Pulmonary artery endothelial cell (primary cell): ENCODE measurements at regions not wholly inside any gene's neighbourhood (a gene's known extent, or its start where the extent isn't known, plus 50 kb on each side); places are given as distances from the start of the nearest gene placed in this dataset.
"Not testable (repeated sequence)": the region's sequence is repeated elsewhere in the genome, so short reads cannot be mapped to it uniquely, and the experiment has no call there.

Source experiments
- DNase-seq: peaks from one replicate; pipeline ENCODE4 v3.0.0-alpha.2; 2011; ENCODE audit warnings: low read depth, low spot score

GRCh38 chr3:7999384-7999783 is 502.2 kb upstream of the LMCD1 start:
- no peak for DNase-seq

- DNase-seq: no peak
These were observed 500.3 kb upstream of the LMCD1 start for GRCh38 chr3:8001307-8001706.

DNA sequence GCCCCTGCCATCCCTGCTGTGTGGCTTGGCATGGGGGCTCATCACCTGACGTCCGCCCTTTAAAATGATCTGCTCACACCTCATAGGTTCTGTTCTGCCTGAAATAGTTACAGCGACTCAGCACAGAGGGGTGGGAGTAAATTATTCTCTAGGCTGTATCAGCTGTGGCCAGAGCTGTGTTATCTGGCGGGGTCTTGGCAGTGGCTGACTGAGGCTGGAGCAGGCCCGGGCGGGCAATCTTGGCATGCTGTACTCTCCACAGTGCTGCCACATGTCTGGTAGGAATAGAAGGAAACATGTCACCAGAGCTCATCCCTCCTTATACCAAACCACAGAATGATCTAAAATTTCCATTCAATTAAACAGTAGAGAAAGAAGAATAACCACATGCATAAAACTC is 499.9 kb upstream of the LMCD1 start:
- DNase-seq: no peak

- no peak for DNase-seq
These were observed 489.7 kb upstream of the LMCD1 start for GRCh38 chr3:8011902-8012301.

DNA sequence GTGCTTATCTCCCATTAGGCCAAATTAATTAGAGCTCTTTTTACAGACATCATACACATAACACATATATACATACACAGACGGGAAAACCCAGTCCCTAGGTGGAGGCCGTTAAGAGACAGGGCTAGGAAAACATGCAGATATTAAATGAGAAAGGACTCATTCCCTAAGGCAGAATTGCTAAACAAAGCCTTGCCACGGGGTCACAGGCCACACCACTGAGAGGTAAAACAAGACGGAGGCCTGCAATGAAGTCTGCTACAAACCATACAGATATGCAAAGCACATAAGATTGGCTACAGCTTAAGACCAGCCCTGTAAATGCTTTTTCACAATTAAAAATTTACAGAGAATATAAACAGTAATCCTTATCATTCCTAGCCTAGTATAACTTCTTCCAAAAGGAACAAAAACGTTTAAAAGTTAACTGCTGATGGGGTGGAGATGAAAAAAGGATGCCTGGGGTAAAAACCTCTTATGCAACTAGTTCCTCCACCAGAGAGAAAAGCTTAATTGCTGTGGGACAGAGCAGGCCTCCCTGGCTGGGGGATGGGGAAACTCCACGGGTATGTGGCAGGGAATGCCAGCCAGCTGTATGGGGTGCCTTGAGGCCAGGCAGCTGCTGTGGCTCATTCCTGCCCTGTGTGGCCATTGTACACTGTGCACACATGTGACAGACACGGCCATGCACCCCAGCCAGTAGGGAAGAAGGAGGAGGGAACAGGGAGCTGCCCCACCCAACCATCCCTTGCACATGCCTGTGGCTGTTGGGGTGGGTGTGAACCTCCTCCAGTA is 481.4 kb upstream of the LMCD1 start:
- no peak for DNase-seq

DNA sequence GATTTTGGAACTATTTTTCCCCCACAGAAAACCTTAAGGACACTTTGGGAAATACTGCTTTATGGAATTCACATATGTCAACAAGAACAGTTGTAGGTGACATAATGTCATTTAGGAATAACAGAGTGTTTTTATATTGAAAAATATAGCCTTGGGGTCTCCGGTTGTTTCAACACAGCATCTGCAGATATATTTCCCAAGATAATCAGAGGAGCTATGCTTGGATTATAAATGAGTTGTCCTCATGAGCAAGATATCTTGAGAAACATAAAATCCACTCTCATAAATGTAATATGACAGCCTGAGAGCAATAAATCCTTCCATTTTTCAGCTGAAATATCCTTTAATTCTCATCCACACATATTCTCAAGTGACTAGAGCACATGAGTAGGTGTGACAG is 473.7 kb upstream of the LMCD1 start:
- no peak for DNase-seq

DNA sequence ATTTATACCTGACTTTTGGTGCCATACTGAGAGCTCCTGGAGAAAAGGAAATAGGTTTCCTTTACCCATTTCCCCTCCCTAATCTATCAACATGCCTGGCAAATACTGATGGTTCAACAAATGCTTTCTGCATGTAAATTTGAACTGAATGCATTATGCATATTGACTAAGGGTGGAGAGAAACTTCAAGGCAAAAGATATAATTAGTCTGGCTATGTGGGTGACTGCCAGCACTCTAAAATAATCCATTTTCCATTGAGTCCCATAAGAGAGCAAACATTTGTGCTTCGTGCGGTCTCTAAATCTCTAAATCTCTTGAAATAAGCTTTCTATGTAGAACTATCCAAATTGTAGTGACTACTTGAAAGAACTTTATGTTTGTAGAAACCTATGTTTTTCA is 451.3 kb upstream of the LMCD1 start:
- no peak for DNase-seq

GRCh38 chr3:8052659-8053058 is 449.0 kb upstream of the LMCD1 start:
- DNase-seq: no peak

DNA sequence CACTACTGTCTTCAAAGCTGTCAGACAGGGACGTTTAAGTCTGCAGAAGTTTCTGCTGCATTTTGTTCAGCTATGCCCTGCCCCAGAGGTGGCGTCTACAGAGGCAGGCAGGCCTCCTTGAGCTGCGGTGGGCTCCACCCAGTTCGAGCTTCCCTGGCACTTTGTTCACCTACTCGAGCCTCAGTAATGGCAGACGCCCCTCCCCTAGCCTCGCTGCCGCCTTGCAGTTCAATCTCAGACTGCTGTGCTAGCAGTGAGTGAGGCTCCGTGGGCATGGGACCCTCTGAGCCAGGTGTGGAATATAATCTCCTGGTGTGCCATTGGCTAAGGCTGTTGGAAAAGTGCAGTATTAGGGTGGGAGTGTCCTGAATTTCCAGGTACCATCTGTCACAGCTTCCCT is 433.5 kb upstream of the LMCD1 start:
- not testable (repeated sequence) for DNase-seq

GRCh38 chr3:8069471-8069870 is 432.2 kb upstream of the LMCD1 start:
- no peak for DNase-seq

GRCh38 chr3:8070011-8070410 is 431.6 kb upstream of the LMCD1 start:
- DNase-seq: no peak

DNA sequence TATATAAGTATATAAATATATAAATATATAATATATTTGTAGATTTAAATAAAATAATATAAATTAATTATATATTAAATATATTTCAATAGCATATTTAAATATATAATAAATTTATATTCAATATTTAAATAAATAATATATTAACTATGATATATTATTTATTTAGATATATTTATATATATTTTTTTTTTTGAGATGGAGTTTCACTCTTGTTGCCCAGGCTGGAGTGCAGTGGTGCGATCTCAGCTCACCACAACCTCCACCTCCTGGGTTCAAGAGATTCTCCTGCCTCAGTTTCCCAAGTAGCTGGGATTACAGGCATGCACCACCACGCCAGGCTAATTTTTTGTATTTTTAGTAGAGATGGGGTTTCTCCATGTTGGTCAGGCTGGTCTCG is 426.9 kb upstream of the LMCD1 start:
- not testable (repeated sequence) for DNase-seq

DNA sequence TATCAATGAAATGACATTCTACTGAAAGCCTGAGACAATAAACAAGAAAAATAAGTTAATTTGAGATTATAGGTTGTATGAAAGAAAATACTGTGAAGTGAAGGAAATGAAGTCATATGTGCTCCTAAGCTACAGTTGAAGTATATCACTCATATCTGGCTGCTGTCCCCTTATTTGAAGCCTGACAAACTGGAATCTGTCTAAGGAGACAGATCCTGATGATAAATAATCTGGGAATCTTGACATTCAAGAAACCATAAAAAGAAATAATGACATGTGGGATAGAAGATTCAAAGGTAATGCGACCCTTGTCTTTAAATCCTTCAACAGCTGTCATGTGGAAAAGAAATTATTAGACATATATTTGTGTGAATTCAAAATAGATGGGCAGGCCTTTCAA is 424.5 kb upstream of the LMCD1 start:
- DNase-seq: no peak

GRCh38 chr3:8080464-8080863 is 421.2 kb upstream of the LMCD1 start:
- no peak for DNase-seq

DNA sequence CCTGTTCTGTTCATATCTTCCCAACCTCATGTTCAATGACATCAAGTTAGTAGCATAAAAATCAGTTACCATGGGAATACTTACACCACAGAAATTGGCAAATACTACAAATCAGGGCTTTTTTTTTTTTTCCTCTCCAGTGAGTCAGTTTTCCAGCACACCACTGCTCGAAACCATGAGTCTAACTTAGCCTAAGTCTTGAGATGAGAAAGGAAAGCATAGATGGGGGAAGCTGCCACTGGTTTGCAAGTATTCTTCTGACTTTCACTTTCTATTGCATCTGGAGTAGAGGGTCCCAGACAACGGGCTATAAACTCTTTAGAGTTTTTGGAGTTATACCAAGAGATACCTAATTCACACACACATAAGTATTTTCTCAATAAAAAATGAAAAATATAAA is 416.1 kb upstream of the LMCD1 start:
- DNase-seq: no peak

- no peak for DNase-seq
These were observed 413.7 kb upstream of the LMCD1 start for GRCh38 chr3:8087951-8088350.

- no peak for DNase-seq
These were observed 407.2 kb upstream of the LMCD1 start for GRCh38 chr3:8094415-8094814.

- DNase-seq: no peak
These were observed 405.9 kb upstream of the LMCD1 start for GRCh38 chr3:8095724-8096123.

- no peak for DNase-seq
These were observed 403.9 kb upstream of the LMCD1 start for GRCh38 chr3:8097690-8098089.

DNA sequence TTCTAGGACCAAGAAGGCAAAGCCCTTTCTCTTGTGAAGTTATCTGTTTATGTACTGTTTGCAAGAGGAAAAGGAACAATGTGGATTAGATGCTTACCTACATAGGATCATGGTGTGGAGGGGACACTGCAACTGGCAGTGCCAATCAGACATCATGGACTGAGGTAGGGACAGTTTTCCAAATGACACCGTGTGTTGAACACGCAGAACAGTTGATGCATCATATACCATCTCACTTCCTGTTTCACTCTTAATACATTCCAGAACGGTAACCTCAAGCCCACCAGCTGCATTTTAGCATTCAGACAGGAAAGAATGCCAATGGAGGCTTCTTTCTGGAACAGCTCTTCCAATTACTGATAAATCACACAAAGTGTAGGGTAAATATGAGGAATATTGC is 397.7 kb upstream of the LMCD1 start:
- no peak for DNase-seq

- no peak for DNase-seq
These were observed 394.7 kb upstream of the LMCD1 start for GRCh38 chr3:8106921-8107320.

GRCh38 chr3:8110966-8111798 is 390.4 kb upstream of the LMCD1 start:
- peak; percentile 67 for DNase-seq

GRCh38 chr3:8112587-8112986 is 389.0 kb upstream of the LMCD1 start:
- DNase-seq: no peak
